GM12878 (cell line): ENCODE measurements at regions not wholly inside any gene's neighbourhood (a gene's known extent, or its start where the extent isn't known, plus 50 kb on each side); places are given as distances from the start of the nearest gene placed in this dataset.

Experiments used
- CREB1 ChIP-seq: IDR thresholded peaks from 2 replicates; pipeline ENCODE4 v1.6.1; 2012; ENCODE audit warnings: low read depth, mild to moderate bottlenecking, inconsistent platforms
- CTCF ChIP-seq, 3 experiments: IDR thresholded peaks in 2 of 3; conservative IDR thresholded peaks in 1 of 3; 2 replicates each; pipeline ENCODE4 v1.5.1; 2011; ENCODE audit warnings: low read depth in 3 of 3, low read length in 3 of 3, mild to moderate bottlenecking in 3 of 3, control low read depth in 2 of 3, moderate library complexity in 2 of 3, inconsistent platforms in 1 of 3, mixed read lengths in 1 of 3; ENCODE audit not compliant: control insufficient read depth in 2 of 3, insufficient read depth in 1 of 3; ENCODE audit errors: extremely low read depth in 1 of 3
- ETV6 ChIP-seq, 2 experiments: fragments of 450-650 bp in 1 of 2; IDR thresholded peaks in 1 of 2; conservative IDR thresholded peaks in 1 of 2; 2 replicates each; pipeline ENCODE4 v1.6.1; 2014; ENCODE audit warnings: antibody characterized with exemption in 1 of 2, borderline replicate concordance in 1 of 2, low read depth in 1 of 2, mild to moderate bottlenecking in 1 of 2, moderate library complexity in 1 of 2
- KAT2A ChIP-seq: conservative IDR thresholded peaks from 2 replicates; pipeline ENCODE4 v1.6.1; 2011; ENCODE audit warnings: low read depth, low read length; ENCODE audit not compliant: control insufficient read depth
- MAX ChIP-seq: IDR thresholded peaks from 2 replicates; pipeline ENCODE4 v1.6.1; 2012; ENCODE audit warnings: low read depth, low read length, improper control_type of control experiment
- NBN ChIP-seq: fragments of 450-650 bp; IDR thresholded peaks from 2 replicates; pipeline ENCODE4 v1.6.1; 2016
- POLR2AphosphoS5 ChIP-seq: IDR thresholded peaks from 2 replicates; pipeline ENCODE4 v1.6.1; 2011; ENCODE audit warnings: mild to moderate bottlenecking, low read length, inconsistent platforms
- RBBP5 ChIP-seq: fragments of 200-600 bp; sonication (generic); conservative IDR thresholded peaks from 2 replicates; pipeline ENCODE4 v1.6.1; 2016
- SIN3A ChIP-seq: IDR thresholded peaks from 2 replicates; pipeline ENCODE4 v1.6.1; 2012; ENCODE audit warnings: low read depth, low read length, improper control_type of control experiment
- SREBF2 ChIP-seq: IDR thresholded peaks from 2 replicates; pipeline ENCODE4 v1.6.1; 2012; ENCODE audit warnings: mild to moderate bottlenecking, low read length
- TAF1 ChIP-seq: IDR thresholded peaks from 2 replicates; pipeline ENCODE4 v1.6.1; 2011; ENCODE audit warnings: mild to moderate bottlenecking, low read depth, low read length, borderline replicate concordance
- ZNF592 ChIP-seq: fragments of 450-650 bp; IDR thresholded peaks from 2 replicates; pipeline ENCODE4 v1.6.1; 2017; ENCODE audit warnings: mild to moderate bottlenecking, moderate library complexity

GRCh38 chrX:43423876-43424275 is 232.2 kb upstream of the MAOA start:
- TF ChIP-seq ZNF592 (no peak), KAT2A (no peak), SREBF2 (no peak), ETV6 (conservative IDR thresholded peaks at IDR 0.05 in 1 of 2, IDR thresholded peaks at IDR 0.05 in 1 of 2; ENCODE audit: borderline replicate concordance in 1 of 2, low read depth in 1 of 2) (no peak), TAF1 (no peak), CTCF (IDR thresholded peaks at IDR 0.05 in 2 of 3, conservative IDR thresholded peaks at IDR 0.05 in 1 of 3; ENCODE audit: control insufficient read depth in 2 of 3, extremely low read depth in 1 of 3, insufficient read depth in 1 of 3, low read depth in 3 of 3, low read length in 3 of 3) (no peak), RBBP5 (no peak), MAX (no peak), SIN3A (no peak), NBN (no peak), CREB1 (no peak), POLR2AphosphoS5 (no peak)
